ENCODE measurements at regions not wholly inside any gene's neighbourhood (a gene's known extent, or its start where the extent isn't known, plus 50 kb on each side); places are given as distances from the start of the nearest gene placed in this dataset.

DNA sequence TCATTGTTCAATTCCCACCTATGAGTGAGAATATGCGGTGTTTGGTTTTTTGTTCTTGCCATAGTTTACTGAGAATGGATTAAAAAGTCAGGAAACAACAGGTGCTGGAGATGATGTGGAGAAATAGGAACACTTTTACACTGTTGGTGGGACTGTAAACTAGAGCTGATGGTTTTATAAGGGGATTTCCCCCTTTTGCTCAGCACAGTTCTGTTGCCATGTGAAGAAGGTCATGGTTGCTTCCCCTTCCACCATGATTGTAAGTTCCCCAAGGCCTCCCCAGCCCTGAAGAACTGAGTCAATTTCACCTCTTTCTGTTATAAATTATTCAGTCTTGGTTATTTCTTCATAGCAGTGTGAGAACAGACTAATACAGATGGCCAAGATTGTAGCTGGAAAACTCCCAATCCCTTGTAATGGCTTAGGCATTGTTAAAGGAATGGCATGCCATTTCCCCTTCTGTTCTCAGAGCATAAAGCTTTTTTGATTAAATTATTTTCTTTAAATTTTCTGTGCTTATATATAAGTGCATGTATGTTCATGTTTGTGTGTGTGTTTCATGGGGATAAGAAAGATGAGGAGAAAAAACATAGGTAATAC, 144.8 kb downstream of the BACH1 start:
- no peak for TF ChIP-seq FOXA1 (IDR thresholded peaks at IDR 0.05)
- TF ChIP-seq LEF1 (IDR thresholded peaks at IDR 0.05; ENCODE audit: borderline replicate concordance): no peak
- no peak for TF ChIP-seq BHLHE40 (IDR thresholded peaks at IDR 0.05; ENCODE audit: borderline replicate concordance)
- no peak for TF ChIP-seq FOXM1 (IDR thresholded peaks at IDR 0.05; ENCODE audit: borderline replicate concordance)
- no peak for TF ChIP-seq ZNF384 (IDR thresholded peaks at IDR 0.05)
- TF ChIP-seq FOXK2 (IDR thresholded peaks at IDR 0.05): no peak
- TF ChIP-seq ELF4 (IDR thresholded peaks at IDR 0.05): no peak
- no peak for TF ChIP-seq ARNT (IDR thresholded peaks at IDR 0.05)
- TF ChIP-seq HDGF (IDR thresholded peaks at IDR 0.05; ENCODE audit: borderline replicate concordance): no peak
- no peak for TF ChIP-seq SUZ12 (IDR thresholded peaks at IDR 0.05)
- no peak for TF ChIP-seq SP1 (IDR thresholded peaks at IDR 0.05)
- no peak for TF ChIP-seq TARDBP (IDR thresholded peaks at IDR 0.05)
